GM19324 (cell line): ENCODE measurements at regions not wholly inside any gene's neighbourhood (a gene's known extent, or its start where the extent isn't known, plus 50 kb on each side); places are given as distances from the start of the nearest gene placed in this dataset.
"Not testable (repeated sequence)": the region's sequence is repeated elsewhere in the genome, so short reads cannot be mapped to it uniquely, and the experiment has no call there.

Source experiments
- ATAC-seq: cut with Tn5 transposase; IDR thresholded peaks from one replicate; pipeline ENCODE4 v1.9.1; 2021; ENCODE audit warnings: mild to moderate bottlenecking, moderate library complexity; ENCODE audit not compliant: unreplicated experiment, low FRiP score

- ATAC-seq = no peak
Measured at GRCh38 chr4:171538601-171539100, 274.6 kb upstream of the GALNTL6 start.

GRCh38 chr4:171534391-171534790 lies 278.8 kb upstream of the GALNTL6 start:
- no peak for ATAC-seq

GRCh38 chr4:171532968-171533367 lies 280.2 kb upstream of the GALNTL6 start:
- ATAC-seq = no peak

GRCh38 chr4:171524903-171525302 lies 288.3 kb upstream of the GALNTL6 start:
- ATAC-seq = no peak

- ATAC-seq = no peak
Measured at GRCh38 chr4:171521726-171522125, 291.5 kb upstream of the GALNTL6 start.

GRCh38 chr4:171519457-171519856 lies 293.7 kb upstream of the GALNTL6 start:
- ATAC-seq = no peak

- ATAC-seq = no peak
Measured at GRCh38 chr4:171517883-171518282, 295.3 kb upstream of the GALNTL6 start.

- ATAC-seq = no peak
Measured at GRCh38 chr4:171516694-171517093, 296.5 kb upstream of the GALNTL6 start.

GRCh38 chr4:171484681-171485080 lies 328.5 kb upstream of the GALNTL6 start:
- no peak for ATAC-seq

GRCh38 chr4:171478181-171478580 lies 335.0 kb upstream of the GALNTL6 start:
- ATAC-seq = no peak

GRCh38 chr4:171475111-171475510 lies 338.1 kb upstream of the GALNTL6 start:
- ATAC-seq = not testable (repeated sequence)

GRCh38 chr4:171473155-171473554 lies 340.0 kb upstream of the GALNTL6 start:
- no peak for ATAC-seq

- no peak for ATAC-seq
Measured at GRCh38 chr4:171472230-171472629, 341.0 kb upstream of the GALNTL6 start.

GRCh38 chr4:171464499-171464898 lies 348.7 kb upstream of the GALNTL6 start:
- no peak for ATAC-seq

GRCh38 chr4:171461191-171461590 lies 352.0 kb upstream of the GALNTL6 start:
- ATAC-seq = no peak

GRCh38 chr4:171448919-171449481 lies 364.2 kb upstream of the GALNTL6 start:
- no peak for ATAC-seq

GRCh38 chr4:171448358-171448757 lies 364.8 kb upstream of the GALNTL6 start:
- ATAC-seq = no peak

GRCh38 chr4:171441300-171441941 lies 371.8 kb upstream of the GALNTL6 start:
- no peak for ATAC-seq

- ATAC-seq = no peak
Measured at GRCh38 chr4:171433674-171434073, 379.5 kb upstream of the GALNTL6 start.

GRCh38 chr4:171432536-171432935 lies 380.7 kb upstream of the GALNTL6 start:
- no peak for ATAC-seq

GRCh38 chr4:171430495-171430894 lies 382.7 kb upstream of the GALNTL6 start:
- no peak for ATAC-seq

- no peak for ATAC-seq
Measured at GRCh38 chr4:171397175-171397574, 416.0 kb upstream of the GALNTL6 start.
